ENCODE measurements at regions not wholly inside any gene's neighbourhood (a gene's known extent, or its start where the extent isn't known, plus 50 kb on each side); places are given as distances from the start of the nearest gene placed in this dataset.

- Histone ChIP-seq H3K4me3 (ENCODE audit: low read depth, low read length) (no peak overlapping the region), H3K36me3 (ENCODE audit: control insufficient read depth, insufficient read depth, low read length) (no peaks in the 10 kb centered on the region), H3K27me3 (ENCODE audit: control insufficient read depth, insufficient read depth, low read length) (peaks cover 11% of the 10 kb centered on the region)
- no peak for TF ChIP-seq CTCF (IDR thresholded peaks at IDR 0.05; ENCODE audit: insufficient read depth, low read length, poor library complexity, severe bottlenecking)
- no peak for DNase-seq (ENCODE audit: low read depth)
These were observed 446.7 kb upstream of the PROK2 start for GRCh38 chr3:72231439-72232196.

GRCh38 chr3:72230774-72231379, 445.9 kb upstream of the PROK2 start:
- Histone ChIP-seq H3K4me3 (ENCODE audit: low read depth, low read length) (no peak overlapping the region), H3K27me3 (ENCODE audit: control insufficient read depth, insufficient read depth, low read length) (peaks cover 11% of the 10 kb centered on the region), H3K36me3 (ENCODE audit: control insufficient read depth, insufficient read depth, low read length) (no peaks in the 10 kb centered on the region)
- DNase-seq (ENCODE audit: low read depth) = no peak
- no peak for TF ChIP-seq CTCF (IDR thresholded peaks at IDR 0.05; ENCODE audit: insufficient read depth, low read length, poor library complexity, severe bottlenecking)

- Histone ChIP-seq H3K4me3 (ENCODE audit: low read depth, low read length) (no peak overlapping the region), H3K27me3 (ENCODE audit: control insufficient read depth, insufficient read depth, low read length) (peaks cover 11% of the 10 kb centered on the region), H3K36me3 (ENCODE audit: control insufficient read depth, insufficient read depth, low read length) (no peaks in the 10 kb centered on the region)
- TF ChIP-seq CTCF (IDR thresholded peaks at IDR 0.05; ENCODE audit: insufficient read depth, low read length, poor library complexity, severe bottlenecking) = no peak
- DNase-seq (ENCODE audit: low read depth) = no peak
These were observed 445.0 kb upstream of the PROK2 start for GRCh38 chr3:72229952-72230351.

- H3K27me3 ChIP-seq (ENCODE audit: control insufficient read depth, insufficient read depth, low read length) = peaks cover 7% of the 10 kb centered on the region
- DNase-seq (ENCODE audit: low read depth) = no peak
- TF ChIP-seq CTCF (IDR thresholded peaks at IDR 0.05; ENCODE audit: insufficient read depth, low read length, poor library complexity, severe bottlenecking) = no peak
- no peak overlapping the region for H3K4me3 ChIP-seq (ENCODE audit: low read depth, low read length)
- H3K36me3 ChIP-seq (ENCODE audit: control insufficient read depth, insufficient read depth, low read length) = no peaks in the 10 kb centered on the region
These were observed 442.6 kb upstream of the PROK2 start for GRCh38 chr3:72227486-72228070.

- Histone ChIP-seq H3K4me3 (ENCODE audit: low read depth, low read length) (no peak overlapping the region), H3K27me3 (ENCODE audit: control insufficient read depth, insufficient read depth, low read length) (peaks cover 3% of the 10 kb centered on the region), H3K36me3 (ENCODE audit: control insufficient read depth, insufficient read depth, low read length) (no peaks in the 10 kb centered on the region)
- no peak for TF ChIP-seq CTCF (IDR thresholded peaks at IDR 0.05; ENCODE audit: insufficient read depth, low read length, poor library complexity, severe bottlenecking)
- DNase-seq (ENCODE audit: low read depth) = no peak
These were observed 440.0 kb upstream of the PROK2 start for GRCh38 chr3:72224804-72225509.

All from kidney epithelial cell (primary cell).